H1 (cell line): ENCODE measurements at regions not wholly inside any gene's neighbourhood (a gene's known extent, or its start where the extent isn't known, plus 50 kb on each side); places are given as distances from the start of the nearest gene placed in this dataset.

Experiments used
- EP300 ChIP-seq, 2 experiments: IDR thresholded peaks; 1 replicate in 1 of 2; 2 replicates in 1 of 2; pipeline ENCODE4 v1.6.1; 2011 to 2012; ENCODE audit warnings: low read depth in 2 of 2, low read length in 2 of 2, mild to moderate bottlenecking in 2 of 2, borderline replicate concordance in 1 of 2, inconsistent platforms in 1 of 2, moderate library complexity in 1 of 2

DNA sequence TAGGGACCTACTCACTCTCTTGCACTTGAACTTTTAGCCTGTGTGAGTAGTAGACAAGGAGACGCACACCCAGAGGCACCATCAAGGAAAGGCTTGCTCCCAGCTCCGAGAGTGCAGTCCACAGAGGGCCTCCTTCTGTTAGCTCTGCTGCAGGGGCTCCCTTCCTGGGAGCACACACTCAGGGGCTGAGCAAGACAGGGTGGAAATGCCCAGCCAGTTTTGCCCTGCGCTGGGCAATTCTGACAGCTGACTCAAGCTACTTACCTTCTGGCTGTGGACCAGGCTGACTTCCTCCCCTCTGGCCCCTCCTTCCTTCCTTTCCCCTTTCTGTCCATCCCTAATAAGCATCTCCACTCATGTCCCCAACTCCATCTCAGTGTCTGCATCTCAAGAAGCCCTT, 449.1 kb downstream of the PTPRU start (continued):
- TF ChIP-seq EP300 (IDR thresholded peaks at IDR 0.05; ENCODE audit: borderline replicate concordance in 1 of 2, low read depth in 2 of 2, low read length in 2 of 2): no peak
